Stomach (tissue), 4 donors: ENCODE measurements at regions not wholly inside any gene's neighbourhood (a gene's known extent, or its start where the extent isn't known, plus 50 kb on each side); places are given as distances from the start of the nearest gene placed in this dataset.

ENCODE experiments used
- POLR2A ChIP-seq, 4 donors: fragments of 450-650 bp; IDR thresholded peaks; one replicate each; pipeline ENCODE4 v1.6.1; 2016; ENCODE audit warnings: antibody characterized with exemption in 4 of 4, control low read depth in 2 of 4, mild to moderate bottlenecking in 1 of 4, moderate library complexity in 1 of 4
- POLR2AphosphoS5 ChIP-seq, 3 donors: sonication (generic); formaldehyde crosslinking; IDR thresholded peaks; one replicate each; pipeline ENCODE4 v1.6.1; 2016; ENCODE audit warnings: antibody characterized with exemption in 3 of 3
- TF ChIP-seq, protein P1 (sequence below), 7 experiments: fragments of 450-650 bp in 4 of 7; fragments of 200-600 bp in 3 of 7; sonication (generic) in 3 of 7; IDR thresholded peaks; one replicate each; pipeline ENCODE4 v1.5.1; 2016 to 2019; ENCODE audit warnings: antibody characterized with exemption in 7 of 7, control low read depth in 2 of 7, mild to moderate bottlenecking in 1 of 7

GRCh38 chr16:79269211-79269863 lies 331.2 kb downstream of the MAF start:
- TF ChIP-seq POLR2AphosphoS5 (IDR thresholded peaks at IDR 0.05) = no peak
- no peak for TF ChIP-seq POLR2A (IDR thresholded peaks at IDR 0.05)
- TF ChIP-seq, protein P1, sequence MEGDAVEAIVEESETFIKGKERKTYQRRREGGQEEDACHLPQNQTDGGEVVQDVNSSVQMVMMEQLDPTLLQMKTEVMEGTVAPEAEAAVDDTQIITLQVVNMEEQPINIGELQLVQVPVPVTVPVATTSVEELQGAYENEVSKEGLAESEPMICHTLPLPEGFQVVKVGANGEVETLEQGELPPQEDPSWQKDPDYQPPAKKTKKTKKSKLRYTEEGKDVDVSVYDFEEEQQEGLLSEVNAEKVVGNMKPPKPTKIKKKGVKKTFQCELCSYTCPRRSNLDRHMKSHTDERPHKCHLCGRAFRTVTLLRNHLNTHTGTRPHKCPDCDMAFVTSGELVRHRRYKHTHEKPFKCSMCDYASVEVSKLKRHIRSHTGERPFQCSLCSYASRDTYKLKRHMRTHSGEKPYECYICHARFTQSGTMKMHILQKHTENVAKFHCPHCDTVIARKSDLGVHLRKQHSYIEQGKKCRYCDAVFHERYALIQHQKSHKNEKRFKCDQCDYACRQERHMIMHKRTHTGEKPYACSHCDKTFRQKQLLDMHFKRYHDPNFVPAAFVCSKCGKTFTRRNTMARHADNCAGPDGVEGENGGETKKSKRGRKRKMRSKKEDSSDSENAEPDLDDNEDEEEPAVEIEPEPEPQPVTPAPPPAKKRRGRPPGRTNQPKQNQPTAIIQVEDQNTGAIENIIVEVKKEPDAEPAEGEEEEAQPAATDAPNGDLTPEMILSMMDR (IDR thresholded peaks at IDR 0.05) = no peak
